ENCODE measurements at regions not wholly inside any gene's neighbourhood (a gene's known extent, or its start where the extent isn't known, plus 50 kb on each side); places are given as distances from the start of the nearest gene placed in this dataset.

DNA sequence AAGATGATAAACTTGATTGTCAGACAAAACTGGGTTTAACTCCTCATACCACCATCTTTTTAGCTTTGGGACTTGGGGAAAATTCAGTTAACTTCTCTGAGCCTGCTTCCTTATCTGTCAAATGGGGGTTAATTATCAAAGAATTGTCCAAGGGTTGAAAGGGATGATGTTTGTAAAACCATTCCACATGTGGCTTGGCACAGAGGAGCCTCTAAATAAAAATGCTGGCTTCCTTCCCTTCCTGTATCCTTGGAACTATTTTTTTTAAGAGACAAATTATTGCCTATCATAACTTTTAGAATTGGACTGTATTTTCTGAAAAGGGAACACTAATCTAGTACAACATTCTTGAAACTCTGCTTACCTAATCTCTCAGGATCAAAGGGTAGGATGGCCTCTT is 143.4 kb upstream of the USP24 start:
- Histone ChIP-seq H3K9me3 (ENCODE audit: control insufficient read depth, insufficient read depth, low read length) (no peaks in the 10 kb centered on the region), H3K4me1 (ENCODE audit: control insufficient read depth, insufficient read depth, low read length) (no peaks in the 10 kb centered on the region), H3K36me3 (ENCODE audit: control insufficient read depth, insufficient read depth, low read length) (no peaks in the 10 kb centered on the region), H3K27me3 (ENCODE audit: control insufficient read depth, insufficient read depth, low read length) (no peaks in the 10 kb centered on the region), H3K27ac (ENCODE audit: low read length) (no peak overlapping the region), H3K4me3 (ENCODE audit: low read length) (no peak overlapping the region)
- H3K9me3 Mint-ChIP-seq, result no peaks in the 10 kb centered on the region
- no peak for ATAC-seq
- DNase-seq, result no peak
- TF ChIP-seq, protein P1, sequence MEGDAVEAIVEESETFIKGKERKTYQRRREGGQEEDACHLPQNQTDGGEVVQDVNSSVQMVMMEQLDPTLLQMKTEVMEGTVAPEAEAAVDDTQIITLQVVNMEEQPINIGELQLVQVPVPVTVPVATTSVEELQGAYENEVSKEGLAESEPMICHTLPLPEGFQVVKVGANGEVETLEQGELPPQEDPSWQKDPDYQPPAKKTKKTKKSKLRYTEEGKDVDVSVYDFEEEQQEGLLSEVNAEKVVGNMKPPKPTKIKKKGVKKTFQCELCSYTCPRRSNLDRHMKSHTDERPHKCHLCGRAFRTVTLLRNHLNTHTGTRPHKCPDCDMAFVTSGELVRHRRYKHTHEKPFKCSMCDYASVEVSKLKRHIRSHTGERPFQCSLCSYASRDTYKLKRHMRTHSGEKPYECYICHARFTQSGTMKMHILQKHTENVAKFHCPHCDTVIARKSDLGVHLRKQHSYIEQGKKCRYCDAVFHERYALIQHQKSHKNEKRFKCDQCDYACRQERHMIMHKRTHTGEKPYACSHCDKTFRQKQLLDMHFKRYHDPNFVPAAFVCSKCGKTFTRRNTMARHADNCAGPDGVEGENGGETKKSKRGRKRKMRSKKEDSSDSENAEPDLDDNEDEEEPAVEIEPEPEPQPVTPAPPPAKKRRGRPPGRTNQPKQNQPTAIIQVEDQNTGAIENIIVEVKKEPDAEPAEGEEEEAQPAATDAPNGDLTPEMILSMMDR (IDR thresholded peaks at IDR 0.05), result no peak
- no peaks in the 10 kb centered on the region for H3K36me3 Mint-ChIP-seq
- intact Hi-C loops (cut with micrococcal nuclease), result no loop called here
- H3K27me3 Mint-ChIP-seq (ENCODE audit: low read depth in 2 of 2), result peaks cover 4 to 35% of the 10 kb centered on the region in 2 donors
- no peak overlapping the region for H3K4me3 Mint-ChIP-seq
- no peak overlapping the region for H3K27ac Mint-ChIP-seq
- H3K4me1 Mint-ChIP-seq, result peaks cover 8% of the 10 kb centered on the region in 2 donors

- no peaks in the 10 kb centered on the region for H3K27me3 ChIP-seq (ENCODE audit: control insufficient read depth, insufficient read depth, low read length)
- H3K4me3 ChIP-seq (ENCODE audit: low read length), result no peak overlapping the region
- H3K9me3 Mint-ChIP-seq, result no peaks in the 10 kb centered on the region
- H3K27me3 Mint-ChIP-seq (ENCODE audit: low read depth in 2 of 2), result peaks cover 7 to 35% of the 10 kb centered on the region in 2 donors
- no peak for DNase-seq
- TF ChIP-seq, protein P1 (IDR thresholded peaks at IDR 0.05), result no peak
- no peak overlapping the region for H3K27ac Mint-ChIP-seq
- H3K36me3 ChIP-seq (ENCODE audit: control insufficient read depth, insufficient read depth, low read length), result no peaks in the 10 kb centered on the region
- ATAC-seq, result no peak
- no peaks in the 10 kb centered on the region for H3K4me1 ChIP-seq (ENCODE audit: control insufficient read depth, insufficient read depth, low read length)
- no peak overlapping the region for H3K4me3 Mint-ChIP-seq
- H3K36me3 Mint-ChIP-seq, result no peaks in the 10 kb centered on the region
- WGBS (ENCODE audit: insufficient coverage), result 98% methylated on average over 4 of the region's 4 CpGs
- no peak overlapping the region for H3K27ac ChIP-seq (ENCODE audit: low read length)
- H3K4me1 Mint-ChIP-seq, result no peaks in the 10 kb centered on the region
- H3K9me3 ChIP-seq (ENCODE audit: control insufficient read depth, insufficient read depth, low read length), result no peaks in the 10 kb centered on the region
- intact Hi-C loops (cut with micrococcal nuclease), result no loop called here
These were observed 140.4 kb upstream of the USP24 start for GRCh38 chr1:55355549-55355948.

- Mint-ChIP-seq H3K4me3 (no peak overlapping the region), H3K27ac (no peak overlapping the region), H3K27me3 (ENCODE audit: low read depth in 2 of 2) (peaks cover 11 to 35% of the 10 kb centered on the region in 2 donors), H3K36me3 (no peaks in the 10 kb centered on the region), H3K9me3 (no peaks in the 10 kb centered on the region), H3K4me1 (no peaks in the 10 kb centered on the region)
- DNase-seq, result no peak
- 85% methylated on average over 10 of the region's 10 CpGs for WGBS (ENCODE audit: insufficient coverage)
- Histone ChIP-seq H3K4me1 (ENCODE audit: control insufficient read depth, insufficient read depth, low read length) (no peaks in the 10 kb centered on the region), H3K27me3 (ENCODE audit: control insufficient read depth, insufficient read depth, low read length) (no peaks in the 10 kb centered on the region), H3K4me3 (ENCODE audit: low read length) (no peak overlapping the region), H3K36me3 (ENCODE audit: control insufficient read depth, insufficient read depth, low read length) (no peaks in the 10 kb centered on the region), H3K9me3 (ENCODE audit: control insufficient read depth, insufficient read depth, low read length) (no peaks in the 10 kb centered on the region), H3K27ac (ENCODE audit: low read length) (no peak overlapping the region)
- no peak for ATAC-seq
- TF ChIP-seq, protein P1 (IDR thresholded peaks at IDR 0.05), result no peak
- intact Hi-C loops (cut with micrococcal nuclease), result no loop called here
These were observed 138.8 kb upstream of the USP24 start for GRCh38 chr1:55353707-55354620.

DNA sequence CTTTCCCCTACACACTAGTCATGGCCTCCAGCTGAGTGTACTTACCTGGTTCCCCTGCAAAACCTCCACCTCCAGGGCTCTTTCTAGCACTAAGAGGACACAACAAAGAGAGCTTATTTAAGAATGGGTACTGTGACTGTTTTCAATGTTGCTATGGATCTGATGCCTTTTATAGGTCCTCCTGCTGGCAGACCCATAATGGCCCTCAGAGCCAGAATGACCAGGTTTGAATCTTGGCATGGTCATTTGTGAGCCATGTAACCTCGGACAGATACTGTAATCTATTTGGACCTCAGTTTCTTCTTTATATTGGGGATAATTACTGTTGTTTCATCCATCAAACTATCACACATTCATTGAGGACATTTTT is 137.6 kb upstream of the USP24 start:
- no peaks in the 10 kb centered on the region for H3K27me3 ChIP-seq (ENCODE audit: control insufficient read depth, insufficient read depth, low read length)
- H3K36me3 ChIP-seq (ENCODE audit: control insufficient read depth, insufficient read depth, low read length), result no peaks in the 10 kb centered on the region
- intact Hi-C loops (cut with micrococcal nuclease), result no loop called here
- Mint-ChIP-seq H3K27me3 (ENCODE audit: low read depth in 2 of 2) (peaks cover 11 to 39% of the 10 kb centered on the region in 2 donors), H3K36me3 (no peaks in the 10 kb centered on the region), H3K27ac (no peak overlapping the region), H3K4me1 (no peaks in the 10 kb centered on the region), H3K4me3 (no peak overlapping the region), H3K9me3 (no peaks in the 10 kb centered on the region)
- DNase-seq, result no peak
- no peaks in the 10 kb centered on the region for H3K4me1 ChIP-seq (ENCODE audit: control insufficient read depth, insufficient read depth, low read length)
- TF ChIP-seq, protein P1 (IDR thresholded peaks at IDR 0.05), result no peak
- no peak for ATAC-seq
- no peak overlapping the region for H3K4me3 ChIP-seq (ENCODE audit: low read length)
- H3K27ac ChIP-seq (ENCODE audit: low read length), result no peak overlapping the region
- H3K9me3 ChIP-seq (ENCODE audit: control insufficient read depth, insufficient read depth, low read length), result no peaks in the 10 kb centered on the region
- 83% methylated on average over 1 of the region's 1 CpG for WGBS (ENCODE audit: insufficient coverage)
